ENCODE measurements at regions not wholly inside any gene's neighbourhood (a gene's known extent, or its start where the extent isn't known, plus 50 kb on each side); places are given as distances from the start of the nearest gene placed in this dataset.
A peak's percentile ranks its signal among the peaks of the same experiment; 100 is the strongest.

DNA sequence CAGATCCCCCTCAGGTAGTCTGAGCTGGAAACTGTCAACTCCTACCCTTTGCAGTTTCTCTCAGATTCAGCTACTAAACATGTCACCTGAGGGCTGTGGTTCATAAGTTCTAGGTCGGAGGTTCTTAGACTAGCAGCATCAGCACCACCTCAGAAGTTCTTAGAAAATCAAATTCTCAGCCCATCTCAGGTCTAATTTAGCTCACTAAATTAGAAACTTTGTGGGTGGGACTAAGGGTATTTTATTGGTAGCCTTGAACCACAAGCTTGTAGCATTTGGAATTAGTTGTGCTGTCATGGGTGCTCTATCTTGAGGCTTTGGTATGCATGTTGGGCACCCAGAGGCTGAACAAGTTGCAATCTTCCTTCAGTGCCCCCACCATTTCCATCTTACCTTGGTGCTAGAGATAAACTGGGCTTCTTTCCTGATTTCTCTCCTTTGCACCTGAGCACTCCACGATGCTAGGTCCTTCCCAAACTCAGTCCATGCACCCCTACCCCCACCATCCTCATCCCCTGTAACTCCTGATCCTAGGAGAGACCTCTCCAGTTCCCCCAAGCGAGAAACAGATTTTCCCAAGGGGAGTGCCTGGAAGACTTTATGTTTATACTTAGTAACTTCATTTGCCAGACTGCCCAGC lies 54.2 kb downstream of the S1PR1 start:
- H3K9me3 Mint-ChIP-seq: no peaks in the 10 kb centered on the region
- H3K27ac Mint-ChIP-seq: peak overlapping the region; percentile 42
- peak overlapping the region; percentile 35 for H3K4me3 Mint-ChIP-seq
- peaks cover 2% of the 10 kb centered on the region for H3K36me3 Mint-ChIP-seq (ENCODE audit: low read depth)
- H3K27me3 Mint-ChIP-seq (ENCODE audit: low read depth): no peaks in the 10 kb centered on the region
- H3K4me1 Mint-ChIP-seq (ENCODE audit: low read depth): peaks cover 49% of the 10 kb centered on the region

DNA sequence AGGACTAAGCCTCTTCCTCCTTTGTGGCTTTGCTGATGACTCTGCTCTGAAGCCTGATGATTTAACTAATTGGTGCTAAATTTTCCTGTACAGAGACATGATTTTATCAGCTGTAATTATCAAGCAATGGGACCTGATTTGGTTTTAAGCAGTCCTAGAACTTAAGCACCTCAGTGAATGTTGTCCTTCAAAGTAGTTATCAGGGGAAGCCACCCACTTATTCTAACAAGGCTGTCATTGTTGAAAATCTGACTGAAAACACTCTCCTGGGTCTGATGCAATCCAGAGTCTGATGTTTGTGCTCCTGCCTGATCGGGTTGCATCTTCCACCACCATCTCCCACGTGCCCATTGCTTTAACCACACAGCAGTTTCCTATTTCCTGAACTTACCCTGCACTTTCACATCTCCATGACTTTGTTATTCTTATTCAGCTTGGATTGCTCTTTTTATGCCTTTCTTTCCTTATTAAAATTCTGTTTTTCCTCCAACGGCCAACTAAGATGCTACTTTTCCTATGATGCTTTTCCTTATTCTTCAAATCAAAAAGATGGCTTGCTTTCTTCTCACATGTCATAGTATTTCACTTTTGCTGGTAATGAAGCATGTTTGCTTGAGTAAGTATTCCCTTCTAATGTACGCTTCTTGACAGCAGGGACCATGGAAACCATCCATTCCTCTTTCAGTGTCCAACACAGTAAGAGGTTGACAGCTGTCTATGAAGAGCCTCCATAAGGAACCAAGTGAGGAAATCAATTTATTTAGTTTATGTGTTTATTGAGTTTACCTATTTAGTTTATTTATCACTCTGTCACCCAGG lies 55.0 kb downstream of the S1PR1 start:
- no peaks in the 10 kb centered on the region for H3K27me3 Mint-ChIP-seq (ENCODE audit: low read depth)
- H3K4me3 Mint-ChIP-seq: peak overlapping the region; percentile 26
- peaks cover 42% of the 10 kb centered on the region for H3K4me1 Mint-ChIP-seq (ENCODE audit: low read depth)

DNA sequence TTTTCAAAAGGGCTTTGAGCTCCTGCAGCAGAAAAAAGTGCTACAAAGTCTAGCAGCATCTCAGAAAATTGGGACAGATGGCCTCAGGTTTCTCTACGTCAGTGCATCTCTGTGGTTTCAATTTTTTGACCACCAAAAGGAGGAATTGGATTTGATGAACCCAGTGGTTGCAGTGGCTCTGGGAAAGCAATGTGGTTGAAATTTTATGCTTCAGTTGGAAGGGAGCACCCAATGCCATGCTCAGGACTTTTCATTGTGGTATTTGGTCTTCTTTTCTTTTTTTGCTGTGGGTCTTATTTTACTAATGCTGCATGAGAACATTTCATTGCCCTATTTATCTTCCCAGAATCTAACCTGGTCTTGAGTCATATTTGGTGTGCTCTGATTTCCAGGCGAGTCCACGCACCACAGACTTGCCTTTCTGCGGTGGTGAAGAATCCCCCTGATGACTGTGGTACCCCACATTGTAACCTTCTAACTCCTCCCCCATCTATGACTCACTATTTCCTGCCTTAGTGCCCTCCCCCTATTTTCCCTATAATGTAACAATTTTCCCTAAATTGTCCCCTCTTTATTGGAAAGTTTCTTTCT lies 56.7 kb downstream of the S1PR1 start:
- no peaks in the 10 kb centered on the region for H3K9me3 Mint-ChIP-seq
- peaks cover 12% of the 10 kb centered on the region for H3K27me3 Mint-ChIP-seq (ENCODE audit: low read depth)
- peak overlapping the region; percentile 3 for H3K4me3 Mint-ChIP-seq
- H3K27ac Mint-ChIP-seq: peak overlapping the region; percentile 73
- peaks cover 38% of the 10 kb centered on the region for H3K4me1 Mint-ChIP-seq (ENCODE audit: low read depth)
- H3K36me3 Mint-ChIP-seq (ENCODE audit: low read depth): peaks cover 3% of the 10 kb centered on the region

More for the DNA sequence above, 55.0 kb downstream of the S1PR1 start:
- H3K9me3 Mint-ChIP-seq: no peaks in the 10 kb centered on the region
- peak overlapping the region; percentile 17 for H3K27ac Mint-ChIP-seq
- peaks cover 2% of the 10 kb centered on the region for H3K36me3 Mint-ChIP-seq (ENCODE audit: low read depth)

DNA sequence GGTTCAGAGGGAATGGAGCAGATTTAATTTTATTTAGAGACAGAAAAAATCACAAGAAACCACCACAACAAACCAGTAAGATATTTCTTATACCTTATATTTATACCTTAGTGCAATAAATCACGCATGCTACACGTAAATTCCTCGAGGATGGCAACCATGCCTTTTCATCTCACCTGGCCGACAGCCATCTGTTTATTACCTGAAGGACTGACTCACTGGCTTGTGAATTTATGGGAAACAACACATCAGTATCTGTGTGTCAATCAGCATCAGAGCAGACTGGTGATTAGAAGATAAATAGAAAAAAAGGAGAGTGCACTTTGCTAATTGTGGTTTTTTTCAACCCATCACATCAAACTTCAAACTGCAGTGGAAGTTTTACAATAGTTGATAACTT lies 58.4 kb downstream of the S1PR1 start:
- H3K27me3 Mint-ChIP-seq (ENCODE audit: low read depth): peaks cover 20% of the 10 kb centered on the region

DNA sequence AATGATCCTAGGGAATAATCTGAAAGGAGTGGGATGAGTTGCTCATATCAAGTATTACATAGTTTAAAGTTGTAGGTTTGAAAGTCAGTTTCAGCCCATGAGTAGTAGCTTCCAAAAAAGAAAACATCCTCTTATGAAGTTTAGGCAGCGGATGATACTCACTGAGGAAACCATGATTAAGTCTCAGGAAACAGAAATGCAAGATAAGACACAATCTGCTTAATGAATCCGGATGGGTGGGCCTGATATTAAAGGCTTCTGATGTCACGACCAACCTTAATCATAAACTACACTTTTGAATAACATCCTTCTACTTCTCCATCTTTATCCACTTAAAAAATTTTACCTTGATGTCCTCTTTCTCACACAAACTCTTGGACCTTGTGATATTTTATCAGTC lies 61.8 kb downstream of the S1PR1 start:
- H3K36me3 Mint-ChIP-seq (ENCODE audit: low read depth): peaks cover 3% of the 10 kb centered on the region
- H3K27me3 Mint-ChIP-seq (ENCODE audit: low read depth): peaks cover 27% of the 10 kb centered on the region
- H3K4me3 Mint-ChIP-seq: no peak overlapping the region
- peaks cover 10% of the 10 kb centered on the region for H3K4me1 Mint-ChIP-seq (ENCODE audit: low read depth)
- H3K9me3 Mint-ChIP-seq: no peaks in the 10 kb centered on the region
- H3K27ac Mint-ChIP-seq: no peak overlapping the region

More for the DNA sequence above, 58.4 kb downstream of the S1PR1 start:
- Mint-ChIP-seq H3K9me3 (no peaks in the 10 kb centered on the region), H3K4me1 (ENCODE audit: low read depth) (peaks cover 32% of the 10 kb centered on the region), H3K4me3 (no peak overlapping the region), H3K27ac (no peak overlapping the region), H3K36me3 (ENCODE audit: low read depth) (peaks cover 3% of the 10 kb centered on the region)

DNA sequence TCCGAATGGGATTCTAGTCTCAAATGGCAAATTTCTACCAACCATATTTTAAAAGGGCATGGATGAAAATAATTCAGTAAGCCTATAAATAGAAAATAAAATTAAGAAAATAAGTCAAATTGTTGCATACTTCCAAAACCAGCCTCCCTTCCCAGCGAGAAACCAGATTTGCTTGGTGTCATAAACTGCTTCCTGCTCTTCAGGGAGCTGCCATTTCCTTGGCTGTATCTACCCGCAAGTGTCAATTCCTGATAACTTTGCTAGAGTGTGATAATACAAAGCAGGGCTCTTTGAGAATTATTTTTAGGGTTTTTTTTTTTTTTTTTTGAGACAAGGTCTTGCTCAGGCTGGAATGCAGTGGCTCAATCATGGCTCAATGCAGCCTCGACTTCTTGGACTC lies 62.3 kb downstream of the S1PR1 start:
- peaks cover 6% of the 10 kb centered on the region for H3K4me1 Mint-ChIP-seq (ENCODE audit: low read depth)
- H3K36me3 Mint-ChIP-seq (ENCODE audit: low read depth): peaks cover 3% of the 10 kb centered on the region
- H3K4me3 Mint-ChIP-seq: no peak overlapping the region
- H3K27ac Mint-ChIP-seq: no peak overlapping the region
- H3K27me3 Mint-ChIP-seq (ENCODE audit: low read depth): peaks cover 27% of the 10 kb centered on the region
- H3K9me3 Mint-ChIP-seq: no peaks in the 10 kb centered on the region

DNA sequence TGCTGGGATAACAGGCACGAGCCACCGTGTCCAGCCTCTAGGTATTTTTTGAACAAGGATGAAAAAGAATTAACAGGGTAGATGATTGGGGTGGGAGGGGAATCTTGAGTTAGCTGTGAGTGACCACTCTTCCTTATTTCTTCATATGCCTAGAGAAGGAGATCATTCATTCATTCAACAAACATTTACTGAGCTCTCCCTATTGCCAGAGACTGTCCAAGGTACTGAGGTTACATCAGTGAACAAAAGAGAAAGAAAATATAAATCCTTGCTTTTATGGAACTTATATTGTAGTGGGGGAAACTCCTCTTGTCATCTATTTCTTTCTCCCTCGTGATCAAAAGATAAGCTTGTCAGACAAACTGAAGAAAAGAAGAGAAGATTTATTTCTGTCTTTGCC lies 62.9 kb downstream of the S1PR1 start:
- Mint-ChIP-seq H3K27me3 (ENCODE audit: low read depth) (peaks cover 31% of the 10 kb centered on the region), H3K4me1 (ENCODE audit: low read depth) (peaks cover 6% of the 10 kb centered on the region), H3K27ac (no peak overlapping the region), H3K9me3 (no peaks in the 10 kb centered on the region), H3K36me3 (ENCODE audit: low read depth) (peaks cover 3% of the 10 kb centered on the region), H3K4me3 (no peak overlapping the region)

DNA sequence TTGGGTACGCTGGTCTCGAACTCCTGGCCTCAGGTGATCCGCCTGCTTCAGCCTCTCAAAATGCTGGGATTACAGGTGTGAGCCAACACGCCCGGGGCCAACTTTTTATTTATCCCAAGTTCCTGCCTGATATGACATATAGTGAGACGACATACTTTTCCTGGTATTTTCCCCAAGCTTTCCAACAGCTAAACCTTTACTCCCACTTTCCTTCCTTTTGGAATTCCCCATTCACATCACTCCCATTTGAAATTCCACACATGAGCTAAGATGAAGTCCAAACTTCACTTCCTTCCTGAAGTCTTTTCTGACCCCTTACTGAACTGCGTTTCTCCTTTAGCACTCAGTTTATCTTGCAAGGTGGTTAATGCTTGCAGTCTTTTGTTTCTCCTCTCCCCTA lies 64.1 kb downstream of the S1PR1 start:
- peaks cover 36% of the 10 kb centered on the region for H3K27me3 Mint-ChIP-seq (ENCODE audit: low read depth)
- H3K9me3 Mint-ChIP-seq: no peaks in the 10 kb centered on the region

DNA sequence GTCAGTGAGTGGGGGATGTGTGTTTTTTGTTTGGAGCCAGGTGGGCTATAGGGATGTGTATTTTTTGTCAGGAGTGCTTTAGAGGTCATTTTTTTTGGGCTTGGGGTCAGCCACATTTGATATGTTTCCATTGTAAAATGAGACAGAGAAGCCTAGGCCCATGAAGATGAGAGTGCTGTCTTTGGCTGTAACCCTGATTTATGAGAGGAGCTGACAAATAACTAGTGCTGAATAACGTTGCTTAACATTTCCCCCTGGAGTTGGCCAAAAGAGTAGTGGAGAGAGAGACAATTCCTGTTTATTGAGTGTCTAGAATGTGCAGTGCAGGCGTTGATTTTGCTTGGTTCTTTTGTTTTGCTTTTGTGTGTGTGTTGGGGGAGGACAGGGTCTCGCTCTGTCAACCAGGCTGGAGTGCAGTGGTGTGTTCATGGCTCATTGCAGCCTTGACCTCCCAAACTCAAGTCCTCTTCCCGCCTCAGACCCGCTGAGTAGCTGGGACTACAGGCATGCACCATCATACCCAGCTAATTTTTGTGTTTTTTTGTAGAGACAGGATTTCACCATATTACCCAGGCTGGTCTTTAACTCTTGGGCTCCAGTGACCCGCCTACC lies 64.7 kb downstream of the S1PR1 start:
- Mint-ChIP-seq H3K36me3 (ENCODE audit: low read depth) (peaks cover 1% of the 10 kb centered on the region), H3K27ac (no peak overlapping the region), H3K27me3 (ENCODE audit: low read depth) (peaks cover 36% of the 10 kb centered on the region), H3K9me3 (no peaks in the 10 kb centered on the region), H3K4me3 (no peak overlapping the region), H3K4me1 (ENCODE audit: low read depth) (peaks cover 4% of the 10 kb centered on the region)

More for the DNA sequence above, 64.1 kb downstream of the S1PR1 start:
- H3K4me3 Mint-ChIP-seq: no peak overlapping the region
- peaks cover 1% of the 10 kb centered on the region for H3K36me3 Mint-ChIP-seq (ENCODE audit: low read depth)
- no peak overlapping the region for H3K27ac Mint-ChIP-seq
- peaks cover 4% of the 10 kb centered on the region for H3K4me1 Mint-ChIP-seq (ENCODE audit: low read depth)

DNA sequence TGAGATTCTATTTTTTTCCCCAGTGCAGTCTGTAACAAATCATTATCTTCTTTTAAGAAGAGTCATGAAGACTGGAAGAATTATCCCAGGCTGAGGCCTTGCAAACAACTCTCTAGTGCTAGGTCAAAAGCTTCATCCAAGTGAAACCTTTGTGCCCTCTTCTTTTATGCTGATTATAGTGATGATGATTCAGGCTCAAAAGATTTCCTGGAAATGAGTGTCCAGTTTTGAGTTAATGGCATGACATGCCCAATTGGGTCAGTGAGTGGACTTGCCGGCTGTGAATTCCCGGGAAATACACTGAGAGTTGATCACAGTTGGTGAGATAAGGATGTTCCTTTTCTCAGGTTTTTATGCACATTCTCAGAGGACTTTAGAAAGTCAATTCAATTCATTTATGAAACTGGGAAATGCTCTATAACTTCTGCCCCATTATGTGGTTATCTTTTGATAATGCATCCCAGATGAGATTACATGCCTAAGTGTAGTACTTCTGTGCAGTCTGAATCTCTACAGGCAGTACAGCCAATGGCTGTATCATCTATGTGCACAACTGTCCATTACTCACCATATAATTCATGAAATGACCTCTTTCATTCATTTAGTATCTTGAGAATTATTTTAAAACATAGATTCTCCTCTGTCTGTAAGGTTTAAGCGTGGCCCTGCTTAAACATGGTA lies 66.2 kb downstream of the S1PR1 start:
- H3K4me1 Mint-ChIP-seq (ENCODE audit: low read depth): peaks cover 2% of the 10 kb centered on the region
- peaks cover 30% of the 10 kb centered on the region for H3K27me3 Mint-ChIP-seq (ENCODE audit: low read depth)
- H3K36me3 Mint-ChIP-seq (ENCODE audit: low read depth): peaks cover 1% of the 10 kb centered on the region
- H3K4me3 Mint-ChIP-seq: no peak overlapping the region
- H3K9me3 Mint-ChIP-seq: no peaks in the 10 kb centered on the region
- H3K27ac Mint-ChIP-seq: no peak overlapping the region

DNA sequence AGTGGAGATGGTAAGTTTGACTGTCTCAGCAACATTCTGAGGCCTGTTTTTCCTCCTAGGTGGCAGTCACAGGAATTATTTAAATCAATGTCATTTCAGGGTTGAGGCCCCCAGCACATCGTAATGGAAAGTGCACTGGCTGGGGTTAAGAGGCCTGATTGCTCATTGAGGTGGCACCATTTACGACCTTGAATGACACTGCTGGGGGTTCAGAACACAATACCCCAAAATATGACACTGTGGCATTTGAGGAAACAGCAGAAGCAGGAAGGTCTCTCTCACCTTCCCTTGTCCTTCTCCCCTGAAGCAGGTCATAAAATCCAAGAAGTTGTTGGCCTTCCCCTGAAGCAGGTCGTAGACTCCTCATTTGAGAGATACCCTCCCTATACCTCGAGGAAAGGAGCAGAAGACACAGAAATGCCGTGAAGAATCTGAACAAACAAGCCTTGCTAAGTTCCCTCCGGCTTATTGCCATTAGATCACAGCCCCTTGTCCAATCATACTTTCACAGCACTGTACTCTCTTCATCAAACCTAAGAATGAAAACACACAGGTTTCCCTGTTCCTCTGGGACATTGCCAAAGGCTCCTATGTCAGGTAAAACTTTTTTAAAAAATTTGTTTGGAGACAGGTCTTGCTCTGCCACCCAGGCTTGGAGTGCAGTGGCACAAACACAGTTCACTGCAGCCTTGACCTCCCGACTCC lies 71.3 kb downstream of the S1PR1 start:
- Mint-ChIP-seq H3K4me3 (no peak overlapping the region), H3K4me1 (ENCODE audit: low read depth) (peaks cover 40% of the 10 kb centered on the region), H3K9me3 (no peaks in the 10 kb centered on the region), H3K36me3 (ENCODE audit: low read depth) (no peaks in the 10 kb centered on the region), H3K27me3 (ENCODE audit: low read depth) (peaks cover 10% of the 10 kb centered on the region), H3K27ac (peak overlapping the region; percentile 45)

DNA sequence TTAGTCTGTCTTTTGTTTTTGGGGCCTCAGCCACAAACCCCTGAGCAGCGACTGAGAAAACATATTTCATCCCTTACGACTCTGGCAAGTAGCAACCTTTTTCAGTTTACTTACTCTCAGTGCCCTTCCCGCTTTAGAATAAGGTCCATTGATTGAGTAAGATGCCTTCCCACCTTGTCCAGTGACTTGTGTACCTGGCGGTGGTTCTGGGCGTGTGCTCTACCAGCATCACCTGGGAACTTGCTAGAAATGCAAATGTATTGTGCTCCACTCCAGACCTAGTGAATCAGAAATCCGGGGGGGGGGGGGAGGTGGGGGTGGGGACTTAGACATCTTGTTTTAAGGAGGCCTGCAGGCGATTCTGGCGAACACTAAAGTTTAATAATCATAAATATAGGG lies 72.1 kb downstream of the S1PR1 start:
- peak overlapping the region; percentile 77 for H3K4me3 Mint-ChIP-seq
- no peaks in the 10 kb centered on the region for H3K9me3 Mint-ChIP-seq
- peaks cover 43% of the 10 kb centered on the region for H3K4me1 Mint-ChIP-seq (ENCODE audit: low read depth)
- no peaks in the 10 kb centered on the region for H3K36me3 Mint-ChIP-seq (ENCODE audit: low read depth)
- peak overlapping the region; percentile 85 for H3K27ac Mint-ChIP-seq
- peaks cover 10% of the 10 kb centered on the region for H3K27me3 Mint-ChIP-seq (ENCODE audit: low read depth)

DNA sequence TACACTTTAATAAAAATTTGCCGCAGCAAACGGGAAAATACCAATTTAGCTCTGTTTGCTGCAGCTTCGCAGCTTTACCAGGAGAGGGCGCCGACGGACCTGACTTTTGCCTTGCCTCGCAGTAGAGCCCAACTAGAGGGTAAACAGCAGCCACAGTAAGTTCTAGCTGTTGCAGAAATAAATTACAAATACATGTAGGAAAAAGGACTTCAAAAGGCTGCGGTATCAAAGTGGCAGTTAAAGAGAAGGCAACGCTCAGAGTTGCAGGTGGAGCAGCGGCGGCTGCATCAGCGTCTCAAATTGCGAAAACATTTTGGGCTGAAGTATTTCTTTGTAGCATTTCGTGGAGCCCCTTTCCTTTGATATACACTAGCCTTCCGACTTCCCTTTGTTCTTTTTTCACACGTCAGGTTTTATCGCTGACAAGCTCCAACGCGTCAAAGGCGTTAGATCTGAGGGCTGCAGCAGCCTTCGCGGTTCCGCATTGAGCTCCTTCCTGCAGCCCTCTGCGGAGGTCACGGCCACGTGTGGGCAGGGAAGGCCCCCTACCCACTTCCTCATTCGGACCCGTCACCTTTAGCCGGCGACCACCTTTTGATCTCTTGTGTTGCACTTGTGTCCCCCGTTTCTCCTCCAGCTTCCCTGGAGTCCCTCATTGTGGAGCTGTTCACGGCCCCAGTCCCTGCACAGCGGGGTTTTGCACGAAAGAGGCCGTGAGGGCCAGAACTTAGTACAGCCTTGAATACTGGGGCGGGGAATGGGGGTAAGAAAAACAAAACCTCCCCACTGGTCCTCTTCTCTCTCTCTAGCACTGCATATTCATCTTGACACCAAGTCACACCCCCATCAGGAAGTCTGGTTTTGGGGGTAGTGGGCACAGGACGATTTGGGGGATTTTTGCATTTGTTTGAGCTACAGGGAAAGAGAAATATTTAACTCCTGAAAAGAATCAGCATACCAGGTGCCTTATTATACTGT lies 72.8 kb downstream of the S1PR1 start:
- H3K9me3 Mint-ChIP-seq: no peaks in the 10 kb centered on the region
- no peaks in the 10 kb centered on the region for H3K36me3 Mint-ChIP-seq (ENCODE audit: low read depth)

More for the DNA sequence above, 72.8 kb downstream of the S1PR1 start:
- H3K27ac Mint-ChIP-seq: peak overlapping the region; percentile 85
- H3K27me3 Mint-ChIP-seq (ENCODE audit: low read depth): peaks cover 6% of the 10 kb centered on the region
- H3K4me3 Mint-ChIP-seq: peak overlapping the region; percentile 74
- peaks cover 49% of the 10 kb centered on the region for H3K4me1 Mint-ChIP-seq (ENCODE audit: low read depth)
